Stimulated activated CD8-positive, alpha-beta memory T cell treated with anti-CD3 and anti-CD28 coated beads, Interleukin-4, amount 100 ng/mL, for 1 hour (primary cell): ENCODE measurements at regions not wholly inside any gene's neighbourhood (a gene's known extent, or its start where the extent isn't known, plus 50 kb on each side); places are given as distances from the start of the nearest gene placed in this dataset.
"Not testable (repeated sequence)": the region's sequence is repeated elsewhere in the genome, so short reads cannot be mapped to it uniquely, and the experiment has no call there.

Experiments used
- DNase-seq, 2 donors: peaks; one replicate each; pipeline ENCODE4 v3.0.0-alpha.2; 2020; ENCODE audit warnings: low read depth in 2 of 2, low spot score in 1 of 2

DNA sequence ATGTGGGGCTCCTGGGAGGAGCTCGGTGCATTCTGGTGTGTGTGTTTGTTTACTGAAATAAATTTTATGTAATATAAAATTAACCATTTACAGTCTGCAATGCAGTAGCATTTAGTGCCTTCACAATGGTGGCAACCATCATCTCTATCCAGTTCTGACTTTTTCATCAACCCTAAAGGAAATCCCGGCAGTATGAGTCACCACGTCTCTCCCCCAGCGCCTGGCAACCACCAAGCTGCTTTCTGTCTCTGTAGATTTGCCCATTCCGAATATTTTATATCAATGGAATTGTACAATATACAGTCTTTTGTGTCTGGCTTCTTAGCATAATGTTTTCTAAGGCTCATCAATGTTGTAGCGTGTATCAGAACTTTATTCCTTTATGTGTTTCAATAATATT, 300.5 kb downstream of the MIAT start:
- DNase-seq = no peak

DNA sequence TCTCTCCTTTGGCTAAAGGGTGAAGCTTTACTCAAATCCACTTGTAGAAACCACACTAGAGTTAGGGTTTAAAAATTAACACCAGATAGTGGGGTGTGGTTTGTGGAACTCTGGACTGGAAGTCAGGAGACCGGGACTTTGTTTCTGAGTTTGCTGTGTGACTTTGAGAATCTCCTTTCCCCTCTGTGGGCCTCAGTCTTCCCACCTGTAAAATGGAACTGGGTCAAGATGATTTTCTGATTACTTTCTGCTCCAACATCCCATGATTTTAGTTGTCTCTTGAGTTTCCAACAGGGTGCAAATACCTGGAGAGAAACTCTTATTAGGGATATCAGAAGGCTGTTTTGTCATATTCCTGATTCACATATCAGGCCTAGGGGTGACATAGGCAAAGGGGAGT, 301.0 kb downstream of the MIAT start:
- DNase-seq = no peak

DNA sequence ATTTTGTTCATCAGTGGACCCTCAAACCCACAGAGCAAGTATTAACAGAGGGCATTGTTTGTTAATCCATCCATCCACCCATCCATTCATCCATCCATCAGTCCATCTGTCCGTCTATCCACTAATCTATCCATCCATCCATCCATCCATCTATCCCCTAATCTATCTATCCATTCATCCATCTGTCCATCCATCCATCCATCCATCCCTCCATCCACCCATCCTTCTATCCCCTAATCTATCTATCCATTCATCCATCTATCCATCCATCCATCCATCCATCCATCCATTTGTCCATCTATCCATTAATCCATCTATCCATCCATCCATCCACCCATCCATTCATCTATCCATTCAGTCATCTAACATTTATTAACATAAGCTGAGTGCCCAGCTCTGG, 307.3 kb downstream of the MIAT start:
- no peak for DNase-seq

DNA sequence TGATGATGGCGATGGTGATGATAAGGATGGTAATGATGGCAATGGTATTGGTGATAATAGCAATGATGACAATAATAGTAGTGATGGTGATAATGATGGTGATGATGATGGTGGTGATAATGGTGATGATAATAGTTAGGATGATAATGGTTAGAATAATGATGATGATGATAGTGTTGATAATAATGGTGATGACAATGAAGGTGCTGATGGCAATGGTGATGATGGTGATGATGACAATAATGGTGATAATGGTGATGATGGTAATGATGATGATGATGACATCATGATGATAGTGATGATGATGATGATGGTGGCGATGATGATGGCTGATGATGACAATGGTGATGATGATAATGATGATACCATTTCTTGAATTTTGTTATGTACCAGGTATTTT, 309.9 kb downstream of the MIAT start:
- no peak for DNase-seq

DNA sequence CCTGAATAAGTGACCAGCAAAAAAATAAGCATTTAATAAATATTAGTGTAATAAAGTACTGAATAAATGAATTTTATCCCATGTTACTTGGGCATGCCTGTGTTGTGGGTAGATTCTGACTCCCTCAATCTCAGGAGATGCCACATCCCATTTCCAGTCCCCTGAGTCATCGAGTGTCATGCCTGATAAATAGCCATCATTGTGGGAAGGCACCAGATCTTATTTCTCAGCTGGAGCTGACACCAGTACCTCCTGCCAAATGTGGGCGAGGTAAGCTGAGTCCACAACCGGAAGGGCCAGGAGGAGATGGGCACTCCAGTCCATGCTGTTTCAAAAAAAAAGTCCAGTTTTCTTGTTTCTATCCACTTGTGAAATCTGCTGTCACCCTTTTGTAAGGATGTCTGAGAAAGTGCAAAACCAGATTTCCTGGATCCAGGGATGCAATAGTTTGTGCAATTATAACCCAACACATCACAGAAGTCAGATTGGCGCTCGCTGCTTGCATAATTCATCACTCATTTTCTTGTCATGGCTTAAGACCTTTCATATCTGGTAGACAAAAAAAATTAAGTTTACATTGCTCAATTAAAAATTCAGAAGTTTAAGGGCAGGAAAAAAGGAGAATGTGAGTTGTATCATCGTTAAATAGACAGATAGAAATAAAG, 311.6 kb downstream of the MIAT start:
- DNase-seq = no peak

DNA sequence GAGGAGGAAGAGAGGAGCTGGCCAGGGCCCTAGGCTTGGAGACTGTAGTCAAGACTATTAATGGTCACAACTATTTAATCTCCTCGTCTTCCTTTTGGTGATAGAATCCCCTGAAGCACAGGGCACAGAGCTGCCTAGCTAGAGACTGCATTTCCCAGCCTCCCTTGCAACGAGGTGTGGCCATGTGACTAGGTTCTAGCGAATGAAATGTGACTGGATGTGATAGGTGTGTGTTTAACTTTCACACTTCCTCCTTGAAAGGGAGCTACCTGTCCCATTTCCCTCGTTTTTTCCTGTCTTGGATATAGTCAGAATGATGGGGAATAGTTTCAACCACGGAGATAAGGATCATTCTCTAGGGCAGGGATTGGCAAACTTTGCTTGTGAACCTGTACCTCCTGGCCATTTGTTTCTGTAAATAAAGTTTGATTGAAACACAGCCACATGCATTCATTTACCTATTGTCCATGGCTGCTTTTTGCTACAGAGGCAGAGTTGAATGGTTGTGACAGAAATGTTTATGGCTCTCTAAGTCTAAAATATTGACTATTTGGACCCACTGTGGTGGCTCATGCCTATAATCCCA, 313.5 kb downstream of the MIAT start:
- no peak for DNase-seq

DNA sequence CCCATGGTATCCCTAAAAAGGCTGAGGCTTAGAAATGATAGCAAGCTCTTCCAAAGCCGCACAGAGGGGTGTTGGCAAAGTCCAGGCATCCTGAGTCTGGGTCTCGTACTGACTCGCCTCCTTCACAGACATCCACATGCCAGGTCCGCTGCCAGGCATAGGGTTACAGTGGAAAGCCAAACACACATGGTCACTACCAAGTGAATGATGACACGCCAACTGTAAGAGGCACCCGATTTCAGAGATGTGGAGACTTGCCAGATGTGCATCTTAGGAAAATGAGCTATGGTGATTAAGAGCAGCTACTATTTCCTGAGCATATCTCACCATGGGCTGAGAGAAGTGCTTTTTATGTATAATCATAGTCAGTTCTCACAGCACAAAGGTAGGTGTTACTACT, 314.9 kb downstream of the MIAT start:
- DNase-seq = no peak

DNA sequence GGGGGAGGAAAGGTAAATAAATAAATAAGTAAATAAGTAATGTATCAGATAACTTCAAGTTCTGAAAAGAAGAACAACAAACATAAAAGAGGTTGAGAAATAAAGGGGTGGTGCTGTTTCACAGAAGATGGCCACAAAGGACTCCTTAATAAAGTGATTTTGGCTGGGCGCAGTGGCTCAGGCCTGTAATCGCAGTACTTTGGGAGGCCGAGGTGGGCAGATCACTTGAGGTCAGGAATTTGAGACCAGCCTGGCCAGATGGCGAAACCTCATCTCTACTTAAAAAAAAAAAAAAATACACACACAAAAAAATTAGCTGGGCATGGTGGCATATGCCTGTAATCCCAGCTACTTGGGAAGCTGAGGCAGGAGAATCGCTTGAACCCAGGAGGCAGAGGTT, 315.5 kb downstream of the MIAT start:
- not testable (repeated sequence) for DNase-seq

DNA sequence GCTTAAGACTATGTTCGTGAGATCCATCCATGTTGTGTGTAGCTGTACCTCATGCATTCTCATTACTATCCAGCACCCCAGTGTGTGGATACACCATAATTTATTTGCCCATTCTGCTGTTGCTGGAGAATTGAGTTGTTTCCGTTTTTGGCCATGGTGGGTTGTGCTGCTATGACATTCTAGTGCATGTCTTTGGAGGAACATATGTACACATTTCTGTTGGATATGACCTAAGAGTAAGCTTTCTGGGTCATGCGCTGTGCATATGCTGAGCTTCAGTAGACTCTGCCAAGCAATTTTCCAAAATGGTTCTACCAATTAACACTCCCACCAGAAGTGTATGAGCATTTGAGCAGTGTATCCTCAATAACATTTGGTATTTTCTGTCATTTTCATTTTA, 316.6 kb downstream of the MIAT start:
- DNase-seq = no peak

DNA sequence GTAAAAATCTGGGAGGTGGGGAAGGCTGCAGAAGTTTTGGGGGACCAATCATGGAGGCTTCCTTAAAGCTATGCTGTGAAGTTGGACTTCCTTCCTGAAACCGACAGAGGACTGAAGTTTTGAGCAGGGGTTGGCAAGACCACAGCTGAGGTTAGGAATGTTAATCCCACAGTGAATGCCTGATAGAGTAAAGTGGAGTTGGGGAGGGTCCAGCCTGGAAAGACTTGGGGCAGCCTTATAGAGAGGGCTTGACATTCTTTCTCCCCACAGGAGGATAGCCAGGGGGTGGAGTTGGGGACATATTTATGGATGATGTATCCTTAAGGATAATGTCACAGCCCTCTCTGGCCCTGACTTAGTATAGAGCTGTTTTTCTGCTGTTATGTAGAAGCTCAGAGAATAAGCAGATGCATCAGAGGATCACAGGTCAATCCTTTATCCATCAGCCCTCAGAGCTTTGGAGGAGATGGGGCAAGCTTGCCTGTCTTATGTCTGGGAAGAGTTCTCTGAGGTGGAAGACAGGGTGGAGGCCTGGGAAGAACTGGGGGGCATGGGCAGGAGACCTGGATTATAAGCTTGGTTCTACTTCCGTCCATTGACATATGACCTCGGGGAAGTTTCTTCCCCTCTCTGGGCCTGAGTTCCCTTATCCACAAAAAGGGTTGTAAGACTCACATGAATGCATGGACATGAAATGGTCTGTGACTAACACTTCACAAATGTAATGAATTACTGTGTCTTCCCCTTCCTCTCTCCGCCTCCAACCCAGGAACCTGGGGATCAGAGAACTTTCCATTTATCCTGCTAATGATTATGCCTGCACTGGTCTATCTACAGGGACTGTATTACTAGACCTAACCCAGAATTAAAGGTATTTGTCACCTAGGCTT, 317.8 kb downstream of the MIAT start:
- no peak for DNase-seq

DNA sequence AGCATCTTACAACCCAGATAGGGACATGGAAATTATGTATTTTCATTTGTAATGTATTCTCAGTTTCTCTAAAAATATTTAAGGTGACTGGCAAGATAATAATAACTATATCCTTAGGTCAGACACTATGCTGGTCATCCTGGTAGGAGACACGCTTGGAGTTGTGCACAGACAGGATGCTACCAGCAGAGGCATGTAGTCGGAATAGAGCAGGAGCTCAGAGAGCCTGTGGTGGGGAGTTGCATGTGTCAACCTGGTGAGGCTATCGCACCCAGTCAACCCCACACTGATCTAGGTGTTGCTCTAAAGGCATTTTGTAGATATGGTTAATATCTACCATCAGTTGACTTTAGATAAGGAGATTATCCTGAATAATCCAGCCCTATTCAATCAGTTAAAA, 318.5 kb downstream of the MIAT start:
- DNase-seq = no peak

DNA sequence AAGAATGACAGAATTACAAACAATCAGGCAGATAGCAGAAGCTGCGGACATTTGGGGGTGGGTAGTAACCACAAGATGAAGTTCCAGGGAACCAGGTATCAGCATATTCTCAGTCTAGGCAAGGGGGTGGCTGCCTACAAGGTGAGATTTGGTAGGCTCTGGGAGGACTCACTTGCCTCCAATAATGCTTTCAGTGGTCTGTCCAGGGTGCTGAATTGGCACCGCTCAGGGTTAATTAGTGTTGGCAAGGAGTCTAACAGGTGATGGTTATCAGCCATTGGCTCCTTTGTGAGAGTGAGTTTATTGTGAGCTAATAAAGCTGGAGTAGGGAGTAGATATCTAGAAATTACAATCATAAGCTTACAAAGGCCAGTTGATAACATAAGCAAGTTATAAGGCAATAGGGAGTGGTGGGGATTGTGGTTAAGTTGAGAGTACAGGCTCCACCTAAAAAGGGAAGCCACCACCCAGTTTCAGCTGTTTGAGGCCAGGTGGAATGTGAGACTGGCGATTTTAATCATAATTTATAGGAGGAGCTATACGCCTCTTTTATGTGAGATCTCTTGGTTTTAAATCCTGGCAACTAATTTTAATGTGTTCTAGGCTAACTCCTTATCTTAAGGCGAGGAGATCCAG, 320.5 kb downstream of the MIAT start:
- no peak for DNase-seq

DNA sequence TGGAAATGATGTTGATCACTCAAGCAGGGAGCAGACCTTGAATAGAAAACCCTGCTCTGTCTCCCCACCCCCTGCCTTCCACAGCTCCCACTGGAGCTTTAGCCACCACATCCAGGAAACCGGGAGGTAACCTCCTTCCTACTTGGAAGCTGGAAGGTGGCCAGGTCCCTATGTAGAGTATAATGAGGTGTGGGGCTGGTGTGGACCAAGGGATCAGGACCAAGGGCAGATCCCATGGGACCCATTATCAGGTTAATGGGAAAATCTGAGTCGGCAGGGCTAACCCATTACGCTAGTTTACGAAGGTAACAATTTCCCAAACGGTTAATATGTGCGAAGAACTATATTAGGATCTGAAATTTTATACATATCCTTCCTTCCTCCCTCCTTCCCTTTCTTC, 321.9 kb downstream of the MIAT start:
- DNase-seq = no peak

DNA sequence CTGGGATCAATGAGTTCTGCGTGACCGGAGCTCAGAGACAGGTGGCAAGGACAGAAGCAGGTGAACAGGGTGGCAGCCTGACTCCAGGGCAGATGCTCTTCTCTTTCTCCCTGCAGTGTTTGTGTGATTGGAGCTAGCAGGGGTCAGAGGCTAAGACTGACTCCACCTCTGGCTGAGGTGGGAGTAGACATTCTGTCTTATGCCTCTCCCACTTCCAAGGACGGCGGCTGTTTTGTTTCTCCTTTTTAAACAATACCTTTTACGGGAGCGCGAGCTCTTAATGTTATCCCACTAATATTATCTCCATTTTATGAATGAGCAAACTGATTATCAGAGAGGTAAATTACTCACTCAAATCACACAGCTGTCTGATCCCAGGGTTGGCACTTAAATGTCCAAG, 323.7 kb downstream of the MIAT start:
- no peak for DNase-seq

DNA sequence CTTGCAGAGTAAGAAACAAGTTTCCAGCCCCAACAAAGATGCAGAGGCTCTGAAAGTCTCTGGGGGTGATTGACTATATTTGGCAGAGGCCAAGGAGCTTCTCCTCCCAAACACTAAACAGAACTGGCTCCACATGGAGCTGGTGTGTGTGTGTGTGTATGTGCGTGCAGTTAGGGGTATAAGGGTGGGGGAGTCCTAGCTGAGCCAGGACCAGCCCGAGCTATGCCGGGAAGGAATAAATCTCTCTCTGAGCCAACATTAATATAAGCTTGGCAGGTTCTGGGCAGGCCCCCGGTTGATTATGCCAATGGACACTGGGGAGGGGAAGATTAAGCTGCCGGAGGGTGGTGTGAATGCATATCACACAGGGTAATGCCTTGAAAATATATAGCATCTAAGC, 324.2 kb downstream of the MIAT start:
- no peak for DNase-seq

DNA sequence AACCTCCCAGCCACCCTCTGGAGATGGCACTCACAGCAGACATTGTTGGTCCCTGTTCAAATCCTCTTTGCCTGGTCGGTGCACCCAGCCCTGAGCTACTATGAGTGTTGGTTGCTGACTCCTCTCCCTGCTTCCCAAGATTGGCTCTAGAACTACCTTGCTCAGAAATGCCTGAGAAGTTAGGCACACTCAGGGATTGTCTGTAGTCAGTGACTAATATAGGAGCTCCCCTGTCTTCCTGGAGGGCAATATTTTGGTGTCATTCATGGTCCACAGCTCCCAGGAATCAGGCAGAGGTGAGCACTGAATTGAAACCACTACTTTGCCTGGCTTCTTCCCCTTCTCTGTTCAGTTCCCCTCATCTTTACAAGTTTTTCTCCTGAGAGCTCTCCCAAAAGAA, 325.9 kb downstream of the MIAT start:
- no peak for DNase-seq

DNA sequence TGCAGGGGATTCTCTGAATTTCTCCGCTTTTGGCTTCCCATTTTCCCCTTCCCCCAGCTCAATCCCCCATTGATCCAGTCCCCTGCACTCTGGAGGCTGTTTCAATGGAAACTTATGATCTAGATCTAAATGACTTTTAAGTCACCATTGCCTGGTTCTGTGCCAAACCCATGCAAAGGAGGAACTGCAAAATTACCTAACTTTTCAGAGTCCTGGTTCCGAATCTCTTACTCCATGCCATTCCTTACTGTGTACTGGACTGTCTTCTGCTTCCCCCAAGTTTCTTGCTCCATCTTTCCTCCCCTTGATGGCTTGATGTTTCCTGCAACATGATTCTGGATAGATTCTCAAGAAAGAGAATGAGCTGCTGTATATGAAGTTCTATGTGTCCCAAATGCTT, 327.8 kb downstream of the MIAT start:
- DNase-seq = no peak

DNA sequence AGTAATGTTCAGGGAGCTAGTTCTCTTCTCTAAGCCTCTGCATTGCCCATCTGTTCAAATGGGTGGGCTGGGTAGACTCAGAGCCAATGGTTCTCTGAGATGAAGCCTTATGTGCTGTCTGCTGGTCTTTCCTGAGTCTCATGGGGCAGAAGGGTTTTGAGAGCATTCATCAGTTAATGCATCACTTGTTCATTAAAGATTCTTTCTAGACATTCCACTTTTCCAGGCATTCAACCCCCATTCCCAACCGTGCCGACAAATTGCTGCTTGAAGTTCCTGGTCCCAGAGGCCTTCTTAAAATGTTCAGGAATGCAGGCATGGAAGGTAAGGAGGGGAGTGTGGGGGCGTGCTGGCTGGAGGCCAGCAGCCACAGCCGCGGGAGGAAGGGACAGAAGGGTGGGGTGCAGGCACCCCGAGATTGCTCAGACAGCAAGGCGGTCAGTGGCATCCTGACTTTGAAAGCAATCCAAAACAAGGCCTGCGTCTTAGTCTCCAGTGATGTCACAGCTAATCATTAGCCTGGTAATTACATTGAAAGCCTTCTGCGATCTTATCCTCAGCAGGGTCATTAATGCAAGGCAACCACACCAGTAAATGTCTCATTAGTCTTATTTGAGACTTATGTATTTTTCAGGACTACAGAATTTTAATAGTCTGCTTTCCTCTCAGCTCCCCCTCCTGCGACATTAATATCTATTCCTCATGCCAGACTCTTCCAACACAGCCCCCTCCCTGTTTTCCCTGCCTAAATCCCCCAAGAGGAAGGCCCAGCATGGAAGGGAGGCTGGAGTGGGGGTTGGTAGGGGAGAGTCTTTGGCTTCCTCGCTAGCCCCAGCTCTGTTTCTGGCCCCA, 328.8 kb downstream of the MIAT start:
- DNase-seq = no peak

DNA sequence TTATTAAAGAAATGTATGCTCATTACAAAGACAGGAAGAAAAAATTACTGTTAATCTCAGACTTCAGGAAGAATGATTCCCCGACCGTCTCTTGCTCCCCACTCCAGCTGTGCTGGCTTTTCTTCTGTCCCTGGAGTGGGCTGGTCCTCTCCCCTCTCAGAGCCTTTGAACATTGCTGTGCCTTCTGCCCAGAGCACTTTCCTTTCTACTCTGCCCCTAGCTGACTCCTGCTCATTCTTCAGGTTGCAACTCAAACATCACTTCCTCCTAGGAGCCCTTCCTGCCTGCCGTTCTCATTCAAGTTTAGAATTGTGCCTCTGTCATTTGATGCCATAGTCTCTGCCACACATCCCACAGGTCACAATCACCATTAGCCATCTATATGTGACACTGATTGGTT, 329.5 kb downstream of the MIAT start:
- DNase-seq = no peak

DNA sequence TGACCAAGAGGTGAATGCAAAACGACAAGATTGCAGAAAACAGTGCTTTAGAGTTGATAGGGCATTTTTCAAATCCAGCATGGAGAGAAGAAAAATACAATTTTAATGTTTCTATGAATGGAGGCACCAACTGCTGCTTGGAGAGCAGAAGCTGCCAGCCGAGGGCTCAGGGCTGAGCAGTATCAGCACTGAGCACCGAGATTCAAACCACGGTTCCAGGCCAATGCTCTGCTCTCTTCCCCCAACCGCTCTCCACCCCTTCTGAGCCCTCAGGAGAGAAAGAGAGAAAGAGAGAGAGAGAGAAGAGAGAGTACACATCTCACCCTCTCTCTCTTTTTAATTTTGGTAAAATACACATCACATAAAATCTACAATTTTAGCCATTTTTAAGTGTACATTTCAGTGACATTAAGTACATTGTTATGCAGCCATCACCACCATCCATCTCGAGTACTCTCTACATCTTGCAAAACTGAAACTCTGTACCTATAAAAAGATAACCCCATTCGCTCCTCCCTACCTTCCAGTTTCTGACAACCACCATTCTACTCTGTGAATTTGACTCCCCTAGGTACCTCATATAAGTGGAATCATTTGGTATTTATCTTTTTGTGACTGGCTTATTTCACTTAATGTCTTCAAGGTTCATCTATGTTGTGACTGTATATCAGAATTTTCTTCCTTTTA, 333.3 kb downstream of the MIAT start:
- no peak for DNase-seq
